A549 (cell line): ENCODE measurements at regions not wholly inside any gene's neighbourhood (a gene's known extent, or its start where the extent isn't known, plus 50 kb on each side); places are given as distances from the start of the nearest gene placed in this dataset.

ENCODE experiments used
- CTCF ChIP-seq: fragments of >200 bp; sonication (Bioruptor Twin); formaldehyde crosslinking; IDR thresholded peaks from 3 replicates; pipeline ENCODE4 v1.5.1; 2016
- E2F6 ChIP-seq: IDR thresholded peaks from 2 replicates; pipeline ENCODE4 v1.6.1; 2012; ENCODE audit warnings: low read depth, borderline replicate concordance
- GATA3 ChIP-seq: IDR thresholded peaks from 2 replicates; pipeline ENCODE4 v1.6.1; 2012; ENCODE audit warnings: borderline replicate concordance
- JUN ChIP-seq, 2 experiments: fragments of >200 bp; sonication (Bioruptor Twin); formaldehyde crosslinking; IDR thresholded peaks; 2 replicates in 1 of 2; 3 replicates in 1 of 2; pipeline ENCODE4 v1.6.1; 2016 to 2017
- MAX ChIP-seq: IDR thresholded peaks from 2 replicates; pipeline ENCODE4 v1.6.1; 2012
- MAZ ChIP-seq: fragments of 150-350 bp; IDR thresholded peaks from 2 replicates; pipeline ENCODE4 v1.6.1; 2014; ENCODE audit warnings: antibody characterized with exemption, low read depth, low read length, borderline replicate concordance
- PBX3 ChIP-seq: IDR thresholded peaks from 2 replicates; pipeline ENCODE4 v1.6.1; 2012
- POLR2A ChIP-seq: IDR thresholded peaks from 2 replicates; pipeline ENCODE4 v1.6.1; 2012; ENCODE audit warnings: mild to moderate bottlenecking, low read length
- RCOR1 ChIP-seq: fragments of 150-350 bp; IDR thresholded peaks from 2 replicates; pipeline ENCODE4 v1.6.1; 2014; ENCODE audit warnings: antibody characterized with exemption, low read length, low read depth
- REST ChIP-seq: fragments of 200-600 bp; sonication (generic); IDR thresholded peaks from 2 replicates; pipeline ENCODE4 v1.6.1; 2016; ENCODE audit warnings: antibody characterized with exemption, mild to moderate bottlenecking, moderate library complexity
- SMC3 ChIP-seq: fragments of >200 bp; sonication (Bioruptor Twin); formaldehyde crosslinking; IDR thresholded peaks from 3 replicates; pipeline ENCODE4 v1.6.1; 2018; ENCODE audit warnings: inconsistent platforms
- TP53 ChIP-seq: fragments of 250-450 bp; sonication (Bioruptor Pico); IDR thresholded peaks from 2 replicates; pipeline ENCODE4 v1.5.0; 2021; ENCODE audit warnings: mild to moderate bottlenecking, moderate library complexity
- ZFP36 ChIP-seq: fragments of 450-650 bp; IDR thresholded peaks from 2 replicates; pipeline ENCODE4 v1.6.1; 2014; ENCODE audit warnings: borderline replicate concordance; ENCODE audit not compliant: partially characterized antibody

- TF ChIP-seq PBX3 (no peak), MAX (no peak), CTCF (no peak), SMC3 (no peak), POLR2A (no peak), REST (no peak), JUN (IDR thresholded peaks at IDR 0.05) (no peak), E2F6 (no peak), RCOR1 (no peak), ZFP36 (no peak), MAZ (no peak), TP53 (CRISPR knock-in tag) (no peak), GATA3 (no peak)
Observed at GRCh38 chr5:166582416-166582815, 1709.0 kb upstream of the WWC1 start.
